NCI-H510A treated with DMSO at 0.1 percent for 48 hours (cell line): ENCODE measurements at regions not wholly inside any gene's neighbourhood (a gene's known extent, or its start where the extent isn't known, plus 50 kb on each side); places are given as distances from the start of the nearest gene placed in this dataset.
"Not testable (repeated sequence)": the region's sequence is repeated elsewhere in the genome, so short reads cannot be mapped to it uniquely, and the experiment has no call there.

Experiments used
- DNase-seq: peaks from one replicate; lab custom pipeline; 2025; lab: John Stamatoyannopoulos, UW

DNA sequence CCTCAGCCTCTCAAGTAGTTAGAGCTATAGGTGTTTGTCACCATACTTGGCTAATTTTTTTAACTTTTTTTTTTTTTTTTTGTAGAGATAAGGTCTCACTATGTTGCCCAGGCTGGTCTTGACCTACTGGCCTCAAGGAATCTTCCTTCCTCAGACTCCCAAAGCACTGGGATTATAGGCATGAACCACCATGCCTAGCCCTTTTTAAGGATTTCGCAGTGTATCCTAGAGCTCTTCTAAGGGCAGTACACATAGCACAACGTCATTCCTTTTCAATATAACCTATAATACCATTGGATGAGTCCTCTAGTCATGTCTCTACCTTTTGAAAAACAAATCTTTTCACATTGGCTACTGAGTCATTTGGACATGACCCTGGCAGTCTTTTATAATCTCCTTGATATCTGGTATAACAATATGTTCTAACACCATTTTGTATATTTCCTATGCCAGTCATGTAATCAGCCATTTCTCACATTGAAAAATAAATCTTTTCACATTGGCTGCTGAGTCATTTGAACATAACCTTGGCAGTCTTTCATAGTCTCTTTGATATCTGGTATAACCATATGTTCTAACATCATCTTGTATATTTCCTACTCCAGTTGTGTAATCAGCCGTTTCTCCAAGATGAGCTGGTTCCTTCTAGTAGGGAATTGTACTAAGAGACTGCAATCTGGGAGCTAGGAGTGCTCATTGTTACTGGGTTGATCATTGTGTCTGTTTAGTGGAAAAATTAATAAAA is 944.7 kb downstream of the MCTP2 start:
- no peak for DNase-seq

DNA sequence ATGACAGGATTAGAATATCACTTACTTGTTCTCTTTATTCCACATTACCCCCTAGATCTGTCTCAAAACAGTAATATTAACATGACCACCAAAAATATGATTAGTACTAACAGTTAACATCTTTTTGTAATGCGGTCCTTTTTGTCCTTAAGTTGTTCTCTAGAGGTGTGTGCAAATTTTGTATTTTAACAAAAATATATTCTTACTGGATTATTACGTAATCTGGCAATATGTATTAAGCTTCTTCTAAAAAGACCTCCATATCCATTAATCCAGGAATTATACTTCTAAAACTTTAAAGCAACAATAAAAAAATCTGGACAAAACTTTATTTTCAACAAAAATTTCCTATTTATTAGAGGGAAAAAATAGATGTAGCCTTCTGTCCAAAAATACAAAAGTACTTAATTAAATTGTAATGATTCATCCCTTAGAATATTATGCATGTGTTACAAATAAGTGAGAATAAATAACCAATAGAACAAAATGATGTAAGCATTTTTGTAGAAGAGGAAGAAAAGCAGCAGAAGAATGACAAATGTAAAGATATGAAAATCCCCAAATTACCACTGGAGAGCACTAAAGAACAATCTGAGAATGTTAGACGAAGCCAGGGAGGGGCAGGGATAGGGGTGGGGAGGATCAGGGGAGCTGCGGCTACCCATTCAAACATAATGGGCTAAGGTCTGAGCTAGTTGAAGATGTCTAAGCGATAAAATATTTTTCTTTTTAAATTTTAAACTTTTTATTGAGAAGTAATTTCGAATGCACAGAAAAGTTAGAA is 945.6 kb downstream of the MCTP2 start:
- DNase-seq, result no peak

DNA sequence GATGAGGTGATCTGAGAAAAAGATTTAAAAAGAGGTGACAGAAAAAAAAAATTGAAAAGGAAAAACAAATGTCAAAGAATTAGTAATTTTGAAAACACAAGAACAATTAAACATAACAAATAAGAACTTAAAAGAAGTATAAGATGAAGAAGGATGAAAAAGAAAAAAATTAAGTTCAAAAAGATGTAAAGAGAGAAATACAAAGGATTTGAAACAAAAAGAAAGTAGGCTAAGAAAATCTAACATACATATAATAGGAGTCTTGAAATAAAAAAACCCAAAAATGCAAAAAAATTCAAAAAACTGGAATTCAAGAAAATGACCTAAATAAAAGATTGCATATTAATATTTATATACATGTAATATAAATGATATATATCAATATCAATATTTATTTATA is 949.2 kb downstream of the MCTP2 start:
- no peak for DNase-seq

DNA sequence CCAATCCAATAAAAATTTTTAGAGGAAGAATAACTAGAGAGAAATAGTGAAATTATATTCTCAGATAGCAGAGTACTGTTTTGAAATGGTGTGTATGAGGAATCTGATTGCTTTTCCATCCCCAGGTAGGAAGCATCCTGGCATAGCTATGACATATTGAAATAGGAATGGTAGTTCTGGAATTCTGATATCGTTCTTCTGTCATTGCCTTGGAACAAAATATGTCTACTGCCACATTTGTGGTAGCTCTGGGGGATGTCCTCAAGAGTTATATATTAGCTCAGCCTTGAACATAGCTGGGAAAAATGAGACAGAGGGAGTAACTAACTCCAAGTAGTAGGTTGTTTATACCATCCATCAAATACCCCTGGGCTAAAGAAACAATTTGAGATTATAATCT is 950.7 kb downstream of the MCTP2 start:
- no peak for DNase-seq

DNA sequence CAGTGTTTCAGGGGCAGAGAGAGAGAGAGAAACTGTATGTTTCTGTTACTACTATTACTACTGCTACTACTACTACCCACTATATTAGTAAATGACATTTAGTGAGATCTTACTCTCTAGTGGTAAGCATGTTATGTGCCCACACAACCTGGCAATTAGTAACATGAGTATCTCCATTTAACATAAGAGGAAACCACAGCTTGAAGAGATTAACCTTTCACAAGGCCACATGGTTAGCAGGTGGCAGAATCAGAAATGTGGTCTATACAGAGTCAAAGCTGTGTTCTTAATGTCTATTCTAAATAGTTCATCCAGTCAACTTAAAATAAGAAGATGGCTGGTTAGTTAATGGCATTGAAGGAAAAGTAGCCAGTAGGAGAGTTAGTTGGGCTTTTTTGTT is 961.6 kb downstream of the MCTP2 start:
- no peak for DNase-seq

DNA sequence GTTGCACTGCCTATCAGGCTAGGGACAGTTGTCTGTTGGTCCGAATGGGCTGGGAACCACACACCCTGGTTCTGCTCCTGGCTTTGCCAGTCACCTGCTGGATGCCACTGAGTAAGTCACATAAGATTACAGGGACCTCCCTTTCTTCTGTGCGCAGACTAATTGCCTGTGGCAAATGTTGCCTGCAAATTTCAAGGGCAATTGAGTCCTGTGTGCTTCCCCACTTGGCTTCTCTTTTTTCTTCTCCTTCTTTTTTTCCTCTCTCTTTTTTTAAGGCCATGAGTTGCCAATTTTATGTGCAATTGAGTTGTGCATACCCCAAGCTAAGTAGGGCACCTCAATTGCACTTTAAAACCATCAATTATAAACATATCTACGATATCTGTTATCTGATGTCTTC is 963.4 kb downstream of the MCTP2 start:
- no peak for DNase-seq

DNA sequence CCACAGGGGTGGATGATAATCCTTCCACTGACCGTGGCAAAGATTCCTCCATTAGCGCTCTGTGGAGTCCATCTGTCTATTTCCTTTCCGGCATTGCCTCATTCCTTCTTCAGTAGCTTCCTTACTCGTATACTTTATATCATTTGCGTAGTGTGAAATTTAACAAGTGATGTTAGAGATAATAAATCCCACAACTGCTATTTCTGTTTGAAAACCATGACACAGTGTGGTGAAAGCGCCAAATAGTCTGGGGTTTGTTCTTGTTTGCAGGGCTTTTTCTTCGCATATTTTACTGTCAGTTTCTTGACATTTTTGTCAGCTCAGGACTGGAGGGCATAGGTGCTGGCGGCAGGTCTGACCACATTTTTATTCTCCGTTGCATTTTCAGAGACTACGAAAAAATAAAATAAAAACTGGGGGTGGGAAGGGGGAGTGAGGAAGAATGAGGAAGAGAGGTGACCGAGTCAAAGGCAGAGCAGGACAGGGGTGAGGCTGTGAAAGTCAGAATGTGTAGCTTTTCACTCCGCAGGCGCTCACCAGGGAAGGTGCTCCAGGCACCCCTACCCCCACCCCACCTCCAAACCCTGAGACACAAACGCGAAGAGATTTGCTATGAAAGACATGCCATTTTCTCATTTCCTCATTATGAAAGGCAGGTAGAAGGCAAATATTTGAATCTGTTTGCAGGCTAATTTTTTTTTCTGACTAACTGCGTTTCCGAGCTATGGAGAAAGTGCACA is 965.0 kb downstream of the MCTP2 start:
- no peak for DNase-seq

DNA sequence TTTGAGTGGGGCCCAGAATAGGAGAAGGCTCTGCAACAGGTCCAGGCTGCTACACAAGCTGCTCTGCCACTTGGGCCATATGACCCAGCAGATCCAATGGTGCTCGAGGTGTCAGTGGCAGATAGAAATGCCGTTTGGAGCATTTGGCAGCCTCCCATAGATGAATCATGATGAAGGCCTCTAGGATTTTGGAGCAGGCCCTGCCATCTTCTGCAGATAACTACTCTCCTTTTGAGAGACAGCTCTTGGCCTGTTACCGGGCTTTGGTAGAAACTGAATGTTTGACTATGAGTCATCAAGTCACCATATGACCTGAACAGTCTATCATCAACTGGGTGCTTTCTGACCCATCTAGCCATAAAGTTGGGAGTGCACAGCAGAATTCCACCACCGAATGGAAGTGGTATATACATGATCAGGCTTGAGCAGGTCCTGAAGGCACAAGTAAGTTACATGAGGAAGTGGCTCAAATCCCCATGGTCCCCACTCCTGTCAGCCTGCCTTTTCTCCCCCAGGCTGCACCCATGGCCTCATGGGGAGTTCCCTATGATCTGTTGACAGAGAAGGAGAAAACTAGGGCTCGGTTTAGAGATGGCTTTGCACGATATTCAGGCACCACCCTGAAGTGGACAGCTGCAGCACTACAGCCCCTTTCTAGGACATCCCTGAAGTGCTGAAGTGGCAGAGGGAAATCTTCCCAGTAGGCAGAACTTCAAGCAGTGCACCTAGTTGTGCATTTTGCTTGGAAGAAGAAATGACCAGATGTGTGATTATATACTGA is 971.4 kb downstream of the MCTP2 start:
- DNase-seq, result no peak

DNA sequence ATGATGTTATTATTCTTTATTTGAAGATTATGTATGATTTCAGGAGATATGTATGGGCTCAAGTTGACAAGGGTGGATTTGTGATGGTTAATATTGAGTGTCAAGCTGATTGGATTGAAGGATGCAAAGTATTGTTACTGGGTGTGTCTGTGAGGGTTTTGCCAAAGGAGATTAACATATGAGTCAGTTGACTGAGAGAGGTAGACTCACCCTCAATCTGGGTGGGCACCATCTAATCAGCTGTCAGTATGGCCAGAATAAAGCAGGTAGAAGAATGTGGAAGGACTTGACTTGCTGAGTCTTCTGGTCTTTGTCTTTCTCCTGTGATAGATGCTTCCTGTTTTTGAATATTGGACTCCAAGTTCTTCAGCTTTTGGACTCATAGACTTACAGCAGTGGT is 973.7 kb downstream of the MCTP2 start:
- no peak for DNase-seq

DNA sequence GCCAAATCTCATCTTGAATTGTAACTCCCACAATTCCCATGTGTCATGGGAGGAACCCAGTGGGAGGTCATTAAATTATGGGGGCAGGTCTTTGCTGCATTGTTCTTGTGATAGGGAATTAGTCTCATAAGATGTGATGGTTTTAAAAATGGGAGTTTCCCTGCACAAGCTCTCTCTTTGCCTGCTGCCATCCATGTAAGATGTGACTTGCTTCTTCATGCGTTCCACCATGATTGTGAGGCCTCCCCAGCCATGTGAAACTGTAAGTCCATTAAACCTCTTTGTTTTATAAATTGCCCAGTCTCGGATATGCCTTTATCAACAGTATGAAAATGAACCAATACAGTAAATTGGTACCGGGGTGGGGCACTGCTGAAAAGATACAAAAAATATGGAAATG is 974.5 kb downstream of the MCTP2 start:
- DNase-seq, result not testable (repeated sequence)

DNA sequence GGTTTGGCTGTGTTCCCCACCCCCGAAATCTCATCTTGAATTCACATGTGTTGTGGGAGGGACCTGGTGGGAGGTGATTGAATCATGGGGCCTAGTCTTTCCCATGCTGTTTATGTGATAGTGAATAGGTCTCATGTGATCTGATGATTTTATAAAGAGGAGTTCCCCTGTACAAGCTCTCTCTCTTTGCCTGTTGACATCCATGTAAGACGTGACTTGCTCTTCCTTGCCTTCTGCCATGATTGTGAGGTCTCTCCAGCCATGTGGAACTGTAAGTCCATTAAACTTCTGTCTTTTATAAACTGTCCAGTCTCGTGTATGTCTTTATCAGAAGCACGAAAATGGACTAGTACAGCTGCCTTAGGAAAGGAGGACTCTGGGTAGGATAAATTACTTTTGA is 976.7 kb downstream of the MCTP2 start:
- DNase-seq, result no peak

DNA sequence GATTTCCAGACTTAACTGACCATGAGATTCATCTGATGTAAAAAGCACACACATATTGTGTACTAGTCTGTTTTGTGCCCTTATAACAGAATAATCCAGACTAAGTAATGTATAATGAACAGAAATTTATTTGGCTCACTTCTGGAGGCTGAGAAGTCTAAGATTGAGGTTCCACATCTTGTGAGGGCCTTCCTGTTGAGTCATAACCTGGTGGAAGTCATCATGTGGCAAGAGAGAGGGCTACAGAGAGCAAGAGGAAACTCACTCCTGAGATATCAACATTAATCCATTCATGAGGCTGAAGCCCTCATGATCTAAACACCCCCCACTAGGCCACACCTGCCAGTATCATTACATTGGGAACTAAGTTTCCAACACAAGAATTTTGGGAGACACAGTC is 977.6 kb downstream of the MCTP2 start:
- DNase-seq, result no peak

DNA sequence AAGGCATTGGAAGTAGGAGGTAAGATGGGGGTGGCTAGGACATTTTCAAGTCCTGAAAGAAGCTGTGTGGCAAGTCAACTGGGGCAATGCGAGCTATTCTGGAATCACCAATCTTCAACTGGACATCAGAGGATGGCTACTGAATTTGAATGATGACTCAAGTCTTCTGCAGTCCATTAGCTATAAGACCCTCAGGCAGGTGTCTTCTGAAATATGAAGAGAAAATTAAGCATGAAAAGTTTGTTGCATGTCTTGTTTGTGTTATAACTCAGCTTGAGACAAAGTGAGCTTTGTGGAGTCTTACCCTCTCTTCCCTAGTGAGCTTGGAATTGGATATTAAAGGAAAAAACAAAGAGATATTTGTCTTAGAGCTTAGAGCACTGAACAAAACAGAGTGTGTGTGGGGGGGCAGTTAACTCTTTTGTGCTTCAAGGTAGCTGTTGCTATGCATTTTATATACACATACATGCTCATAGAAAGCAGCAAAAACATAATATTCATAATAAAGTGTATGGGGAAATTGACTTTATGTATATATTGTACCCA is 979.1 kb downstream of the MCTP2 start:
- no peak for DNase-seq

DNA sequence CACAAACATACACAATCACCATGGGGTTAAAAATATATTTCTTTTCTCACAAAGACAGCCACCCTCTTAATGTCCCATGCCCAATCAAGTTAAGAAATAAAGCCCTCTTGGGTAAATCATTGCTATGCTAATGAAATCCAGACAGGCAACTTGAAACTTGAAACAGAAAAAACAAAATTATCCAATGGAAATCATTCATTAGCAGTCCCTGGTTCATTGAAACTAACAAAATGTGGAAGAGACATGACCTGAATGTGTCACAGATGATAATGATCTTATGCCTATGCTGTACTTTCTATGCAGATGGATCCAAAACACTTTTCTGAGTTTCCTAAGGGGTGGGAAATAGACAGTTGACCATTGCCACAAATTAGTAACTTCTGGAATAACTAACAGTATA is 983.7 kb downstream of the MCTP2 start:
- DNase-seq, result no peak

DNA sequence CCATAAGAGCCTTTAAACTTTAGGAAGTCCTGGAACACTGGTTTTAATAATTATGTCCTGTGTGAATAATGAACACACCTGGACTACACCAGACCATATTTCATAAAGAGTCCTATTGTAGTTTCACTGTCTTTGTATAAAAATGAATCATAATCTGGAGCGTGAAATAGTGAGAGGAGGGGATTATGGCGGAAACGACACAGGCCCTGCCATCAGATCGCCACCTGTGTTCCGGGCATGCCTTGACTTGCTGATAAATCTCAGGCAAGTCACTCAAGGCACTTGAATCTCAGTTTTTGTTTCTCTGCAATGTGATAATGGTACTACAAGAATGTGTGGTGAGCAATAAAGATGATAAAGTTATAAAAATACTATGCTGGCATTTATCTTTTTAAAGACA is 995.5 kb downstream of the MCTP2 start:
- DNase-seq, result no peak

DNA sequence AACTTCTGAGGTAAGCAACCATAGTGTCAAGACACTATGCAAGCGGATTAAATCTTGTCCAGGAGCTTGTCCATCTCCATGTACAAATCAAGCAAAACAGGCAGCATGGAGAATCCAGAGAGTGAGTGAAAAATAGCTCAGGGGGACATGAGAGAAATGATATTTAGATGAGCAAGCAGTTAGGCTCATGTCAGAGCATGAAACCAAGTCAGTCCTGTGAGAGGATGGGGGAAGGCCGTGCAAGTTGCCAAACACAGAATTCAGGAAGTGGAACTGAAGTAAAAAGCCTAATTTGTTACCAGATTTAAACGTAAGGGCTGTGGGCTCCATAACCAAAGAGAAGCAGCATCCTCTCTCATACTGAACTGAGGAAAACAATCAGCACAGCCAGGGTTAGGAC is 995.9 kb downstream of the MCTP2 start:
- no peak for DNase-seq

DNA sequence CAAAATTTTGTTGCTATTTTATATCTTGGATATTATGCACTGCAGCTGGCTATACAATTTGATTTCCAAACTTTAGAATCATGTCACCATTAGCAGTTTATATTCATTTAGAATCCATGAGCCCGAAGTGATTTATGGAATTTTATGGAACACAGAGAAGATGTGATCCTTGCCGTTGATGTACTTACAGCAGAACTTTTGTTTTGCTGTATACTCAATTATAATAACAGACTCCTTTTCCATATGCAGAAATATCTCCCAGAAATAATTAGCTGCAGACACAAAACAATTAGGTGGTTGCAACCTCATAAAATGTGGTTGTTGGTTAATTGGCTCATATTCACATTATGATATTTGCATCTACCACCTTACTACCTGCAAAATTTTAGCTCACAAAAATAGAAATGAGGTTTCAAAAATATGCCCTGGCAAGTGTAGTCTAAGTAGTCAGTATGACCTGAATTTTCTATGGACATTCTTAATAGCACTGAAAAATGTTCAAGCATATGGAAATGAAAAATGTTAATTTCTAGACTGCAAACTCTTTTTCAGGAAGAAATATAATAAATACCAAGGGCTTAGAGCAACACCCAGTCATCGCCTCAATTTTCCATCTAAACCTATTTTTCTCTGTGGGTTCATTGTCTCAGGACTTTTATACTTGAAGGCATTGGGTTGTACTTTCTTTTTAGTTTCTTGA is 997.6 kb downstream of the MCTP2 start:
- no peak for DNase-seq

DNA sequence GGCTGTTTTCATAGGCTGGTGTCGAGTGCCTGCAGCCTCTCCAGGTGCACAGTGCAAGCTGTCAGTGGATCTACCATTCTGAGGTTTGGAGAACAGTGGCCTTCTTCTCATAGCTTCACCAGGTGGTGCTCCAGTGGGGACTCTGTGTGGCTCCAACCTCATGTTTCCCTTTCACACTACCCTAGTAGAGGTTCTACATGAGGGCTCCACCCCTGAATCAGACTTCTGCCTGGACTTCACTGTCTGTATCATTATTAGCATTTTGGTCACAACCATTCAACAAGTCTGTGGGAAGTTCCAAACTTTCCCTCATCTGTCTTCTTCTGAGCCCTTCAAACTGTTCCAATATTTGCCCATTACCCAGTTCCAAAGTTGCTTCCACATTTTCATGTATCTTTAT is 1003.7 kb downstream of the MCTP2 start:
- DNase-seq, result no peak

DNA sequence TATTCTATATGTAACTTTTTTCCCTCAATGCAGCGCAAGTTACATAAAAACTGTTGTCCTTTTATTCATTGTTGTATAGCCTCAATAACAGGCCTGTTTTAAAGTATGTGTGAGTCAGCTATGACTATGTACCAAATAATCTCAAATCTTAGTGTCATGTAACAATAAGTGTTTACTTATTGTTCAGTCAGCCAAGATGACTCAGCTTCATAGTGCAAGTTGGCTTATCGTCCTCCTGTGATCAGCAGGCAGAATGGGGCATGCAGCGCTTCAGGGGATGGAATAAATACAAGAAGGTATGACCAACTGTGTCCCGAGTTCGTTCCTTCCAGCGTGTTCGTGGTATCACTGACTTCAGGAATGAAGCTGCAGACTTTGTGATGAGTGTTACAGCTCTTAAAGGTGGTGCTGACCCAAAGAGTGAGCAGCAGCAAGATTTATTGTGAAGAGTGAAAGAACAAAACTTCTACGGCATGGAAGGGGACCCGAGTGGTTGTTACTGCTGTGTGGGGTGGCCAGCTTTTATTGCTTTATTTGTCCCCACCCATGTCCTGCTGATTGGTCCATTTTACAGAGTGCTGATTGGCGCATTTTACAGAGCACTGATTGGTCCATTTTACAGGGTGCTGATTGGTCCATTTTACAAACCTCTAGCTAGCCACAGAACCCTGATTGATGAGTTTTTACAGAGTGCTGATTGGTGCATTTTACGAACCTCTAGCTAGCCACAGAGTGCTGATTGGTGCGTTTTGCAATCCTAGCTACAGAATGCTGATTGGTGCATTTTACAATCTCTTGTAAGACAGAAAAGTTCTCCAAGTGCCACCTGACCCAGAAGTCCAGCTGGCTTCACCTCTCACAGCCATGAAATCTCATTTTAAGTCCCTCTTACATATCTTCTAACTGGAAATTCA is 1016.0 kb downstream of the MCTP2 start:
- DNase-seq, result no peak

DNA sequence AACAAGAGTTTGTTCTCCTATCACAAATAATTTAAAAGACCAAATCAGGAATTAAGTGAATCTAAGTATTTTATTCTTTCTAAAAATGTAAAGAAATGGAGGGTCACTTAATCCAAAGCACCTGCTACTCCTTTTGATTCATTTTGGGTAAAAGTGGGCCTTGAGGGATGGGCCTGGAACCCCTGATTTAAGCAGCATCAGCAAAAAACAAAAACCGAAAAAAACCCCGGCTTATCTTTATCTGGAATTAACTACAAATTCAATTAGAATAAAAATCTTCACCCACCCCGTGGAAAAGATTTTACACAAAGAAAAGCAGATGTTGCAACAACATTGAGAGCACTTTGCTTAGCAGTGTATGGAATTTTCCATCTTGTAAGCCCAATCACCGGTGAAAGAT is 1018.2 kb downstream of the MCTP2 start:
- no peak for DNase-seq
